Loucy (cell line): ENCODE measurements at regions not wholly inside any gene's neighbourhood (a gene's known extent, or its start where the extent isn't known, plus 50 kb on each side); places are given as distances from the start of the nearest gene placed in this dataset.
A peak's percentile ranks its signal among the peaks of the same experiment; 100 is the strongest.

ENCODE experiments used
- H2AFZ ChIP-seq: fragments of 200-600 bp; sonication (generic); 2 replicates; pipeline ENCODE4 v1.6.0; 2016; ENCODE audit warnings: antibody characterized with exemption, mild to moderate bottlenecking, low read length, moderate library complexity
- H3F3A ChIP-seq: fragments of 200-600 bp; 2 replicates; pipeline ENCODE4 v1.6.0; 2016; ENCODE audit warnings: antibody characterized with exemption, low read depth, mild to moderate bottlenecking
- H3K27me3 ChIP-seq: fragments of 200-600 bp; sonication (generic); 2 replicates; pipeline ENCODE4 v1.6.1; 2014; ENCODE audit warnings: low read length, mild to moderate bottlenecking; ENCODE audit not compliant: insufficient read depth, poor library complexity, severe bottlenecking
- H3K36me3 ChIP-seq: fragments of 200-600 bp; sonication (generic); 2 replicates; pipeline ENCODE4 v1.6.1; 2016; ENCODE audit warnings: low read length; ENCODE audit not compliant: insufficient read depth
- H3K4me1 ChIP-seq: fragments of 200-600 bp; sonication (generic); 2 replicates; pipeline ENCODE4 v1.5.1; 2014; ENCODE audit warnings: low read length, mild to moderate bottlenecking; ENCODE audit not compliant: insufficient read depth, poor library complexity, severe bottlenecking
- H3K4me2 ChIP-seq: fragments of 200-600 bp; sonication (generic); 2 replicates; pipeline ENCODE4 v1.6.0; 2014; ENCODE audit warnings: antibody characterized with exemption, low read length, low read depth, mild to moderate bottlenecking; ENCODE audit not compliant: poor library complexity, severe bottlenecking
- H3K4me3 ChIP-seq: fragments of 200-600 bp; sonication (generic); 2 replicates; pipeline ENCODE4 v1.5.1; 2014; ENCODE audit warnings: low read length, mild to moderate bottlenecking, mixed read lengths; ENCODE audit not compliant: poor library complexity, severe bottlenecking
- H3K79me2 ChIP-seq: fragments of 200-600 bp; sonication (generic); 2 replicates; pipeline ENCODE4 v1.6.1; 2014; ENCODE audit warnings: low read length; ENCODE audit not compliant: insufficient read depth
- H3K9ac ChIP-seq: fragments of 200-600 bp; sonication (generic); 2 replicates; pipeline ENCODE4 v1.6.0; 2014; ENCODE audit warnings: mild to moderate bottlenecking, low read depth, low read length, moderate library complexity; ENCODE audit not compliant: poor library complexity, severe bottlenecking
- H3K9me2 ChIP-seq: fragments of 200-600 bp; sonication (generic); replicated peaks from 2 replicates; pipeline ENCODE4 v1.6.1; 2016; ENCODE audit warnings: low read depth, low read length, mixed read lengths
- H3K9me3 ChIP-seq: fragments of 200-600 bp; sonication (generic); 2 replicates; pipeline ENCODE4 v1.6.1; 2014; ENCODE audit warnings: mild to moderate bottlenecking, antibody characterized with exemption, low read length, low read depth; ENCODE audit not compliant: insufficient read depth
- H4K20me1 ChIP-seq: fragments of 200-600 bp; sonication (generic); 2 replicates; pipeline ENCODE4 v1.6.0; 2014; ENCODE audit warnings: antibody characterized with exemption, low read length, mild to moderate bottlenecking; ENCODE audit not compliant: insufficient read depth, poor library complexity, severe bottlenecking
- CTCF ChIP-seq: fragments of 200-600 bp; sonication (generic); conservative IDR thresholded peaks from 2 replicates; pipeline ENCODE4 v1.5.1; 2014; ENCODE audit warnings: mild to moderate bottlenecking, antibody characterized with exemption, low read length
- EZH2phosphoT487 ChIP-seq: fragments of 200-600 bp; IDR thresholded peaks from 2 replicates; pipeline ENCODE4 v1.6.1; 2018; ENCODE audit warnings: antibody characterized with exemption, mild to moderate bottlenecking, moderate library complexity, borderline replicate concordance

- peak overlapping the region; percentile 33; the same call in 1 of the 2 replicates for H2AFZ ChIP-seq
- no peaks in the 10 kb centered on the region for H3F3A ChIP-seq
- no peak overlapping the region for H3K4me3 ChIP-seq
- H3K9me3 ChIP-seq = no peaks in the 10 kb centered on the region
- H3K4me2 ChIP-seq = peak overlapping the region; percentile 39
- H3K79me2 ChIP-seq = no peaks in the 10 kb centered on the region
- H4K20me1 ChIP-seq = no peaks in the 10 kb centered on the region
- no peaks in the 10 kb centered on the region for H3K9me2 ChIP-seq
- no peaks in the 10 kb centered on the region for H3K36me3 ChIP-seq
- H3K9ac ChIP-seq = no peak overlapping the region
- H3K4me1 ChIP-seq = peaks cover 5% of the 10 kb centered on the region
- TF ChIP-seq CTCF = no peak
- H3K27me3 ChIP-seq = no peaks in the 10 kb centered on the region
These were observed 58.3 kb upstream of the ZNF507 start for GRCh38 chr19:32287086-32287485.

- no peaks in the 10 kb centered on the region for H3K27me3 ChIP-seq
- H3K9me2 ChIP-seq = no peaks in the 10 kb centered on the region
- H3K36me3 ChIP-seq = no peaks in the 10 kb centered on the region
- no peak overlapping the region for H3K4me3 ChIP-seq
- H3F3A ChIP-seq = no peaks in the 10 kb centered on the region
- no peak overlapping the region for H3K9ac ChIP-seq
- H4K20me1 ChIP-seq = no peaks in the 10 kb centered on the region
- no peak overlapping the region for H2AFZ ChIP-seq
- no peak overlapping the region for H3K4me2 ChIP-seq
- no peaks in the 10 kb centered on the region for H3K9me3 ChIP-seq
- H3K4me1 ChIP-seq = peaks cover 5% of the 10 kb centered on the region
- peak; percentile 53 for TF ChIP-seq CTCF
- TF ChIP-seq EZH2phosphoT487 = no peak
- H3K79me2 ChIP-seq = no peaks in the 10 kb centered on the region
These were observed 57.6 kb upstream of the ZNF507 start for GRCh38 chr19:32287811-32288227.

GRCh38 chr19:32289566-32290210 lies 55.7 kb upstream of the ZNF507 start:
- Histone ChIP-seq H4K20me1 (no peaks in the 10 kb centered on the region), H3K9ac (no peak overlapping the region), H3K4me2 (no peak overlapping the region), H3K9me2 (no peaks in the 10 kb centered on the region), H3K79me2 (no peaks in the 10 kb centered on the region), H3F3A (no peaks in the 10 kb centered on the region), H2AFZ (no peak overlapping the region), H3K4me3 (no peak overlapping the region), H3K27me3 (no peaks in the 10 kb centered on the region), H3K4me1 (peaks cover 5% of the 10 kb centered on the region), H3K36me3 (no peaks in the 10 kb centered on the region), H3K9me3 (no peaks in the 10 kb centered on the region)
- no peak for TF ChIP-seq EZH2phosphoT487
- TF ChIP-seq CTCF = no peak
